ENCODE measurements at regions not wholly inside any gene's neighbourhood (a gene's known extent, or its start where the extent isn't known, plus 50 kb on each side); places are given as distances from the start of the nearest gene placed in this dataset.

GRCh38 chr10:44478040-44478439 is 93.1 kb upstream of the CXCL12 start:
- Histone ChIP-seq H3K4me3 (ENCODE audit: low read length) (no peak overlapping the region), H3K36me3 (ENCODE audit: control insufficient read depth, insufficient read depth, low read length) (no peaks in the 10 kb centered on the region), H3K9me3 (ENCODE audit: control insufficient read depth, insufficient read depth, low read length) (no peaks in the 10 kb centered on the region), H3K27me3 (ENCODE audit: control insufficient read depth, insufficient read depth, low read length) (no peaks in the 10 kb centered on the region), H3K27ac (ENCODE audit: low read length) (no peak overlapping the region), H3K4me1 (ENCODE audit: control insufficient read depth, insufficient read depth, low read length) (no peaks in the 10 kb centered on the region)
- TF ChIP-seq CTCF (IDR thresholded peaks at IDR 0.05) = no peak
- intact Hi-C loops (cut with micrococcal nuclease) = no loop called here
- no peak overlapping the region for H3K27ac Mint-ChIP-seq
- no peak for DNase-seq
- no peaks in the 10 kb centered on the region for H3K4me1 Mint-ChIP-seq
- no peaks in the 10 kb centered on the region for H3K27me3 Mint-ChIP-seq (ENCODE audit: low read depth in 2 of 2)
- no peak for ATAC-seq
- no peaks in the 10 kb centered on the region for H3K36me3 Mint-ChIP-seq
- 55% methylated on average over 2 of the region's 2 CpGs for WGBS (ENCODE audit: insufficient coverage)
- H3K9me3 Mint-ChIP-seq = peaks cover 0 to 2% of the 10 kb centered on the region in 2 donors
- H3K4me3 Mint-ChIP-seq = no peak overlapping the region

- no peaks in the 10 kb centered on the region for H3K27me3 Mint-ChIP-seq (ENCODE audit: low read depth in 2 of 2)
- H3K4me1 ChIP-seq (ENCODE audit: control insufficient read depth, insufficient read depth, low read length) = no peaks in the 10 kb centered on the region
- H3K9me3 ChIP-seq (ENCODE audit: control insufficient read depth, insufficient read depth, low read length) = no peaks in the 10 kb centered on the region
- DNase-seq (no peak), ATAC-seq (no peak)
- no peaks in the 10 kb centered on the region for H3K36me3 Mint-ChIP-seq
- WGBS (ENCODE audit: insufficient coverage) = 79% methylated on average over 7 of the region's 8 CpGs
- no peak for TF ChIP-seq CTCF (IDR thresholded peaks at IDR 0.05)
- H3K27ac ChIP-seq (ENCODE audit: low read length) = no peak overlapping the region
- no peaks in the 10 kb centered on the region for H3K4me1 Mint-ChIP-seq
- H3K4me3 ChIP-seq (ENCODE audit: low read length) = no peak overlapping the region
- no peaks in the 10 kb centered on the region for H3K36me3 ChIP-seq (ENCODE audit: control insufficient read depth, insufficient read depth, low read length)
- peaks cover 0 to 2% of the 10 kb centered on the region in 2 donors for H3K9me3 Mint-ChIP-seq
- no peak overlapping the region for H3K27ac Mint-ChIP-seq
- H3K27me3 ChIP-seq (ENCODE audit: control insufficient read depth, insufficient read depth, low read length) = no peaks in the 10 kb centered on the region
- H3K4me3 Mint-ChIP-seq = no peak overlapping the region
- intact Hi-C loops (cut with micrococcal nuclease) = no loop called here
These were observed 94.2 kb upstream of the CXCL12 start for GRCh38 chr10:44478876-44479705.

GRCh38 chr10:44492678-44493077 is 107.8 kb upstream of the CXCL12 start:
- no peaks in the 10 kb centered on the region for H3K4me1 ChIP-seq (ENCODE audit: control insufficient read depth, insufficient read depth, low read length)
- WGBS (ENCODE audit: insufficient coverage) = 80% methylated on average over 3 of the region's 3 CpGs
- H3K27me3 Mint-ChIP-seq (ENCODE audit: low read depth in 2 of 2) = no peaks in the 10 kb centered on the region
- H3K27ac Mint-ChIP-seq = no peak overlapping the region
- H3K9me3 Mint-ChIP-seq = peaks cover 2 to 19% of the 10 kb centered on the region in 2 donors
- H3K36me3 ChIP-seq (ENCODE audit: control insufficient read depth, insufficient read depth, low read length) = no peaks in the 10 kb centered on the region
- no peak for DNase-seq
- no peak for ATAC-seq
- H3K4me1 Mint-ChIP-seq = no peaks in the 10 kb centered on the region
- no peak for TF ChIP-seq CTCF (IDR thresholded peaks at IDR 0.05)
- no peaks in the 10 kb centered on the region for H3K9me3 ChIP-seq (ENCODE audit: control insufficient read depth, insufficient read depth, low read length)
- no peaks in the 10 kb centered on the region for H3K36me3 Mint-ChIP-seq
- intact Hi-C loops (cut with micrococcal nuclease) = no loop called here
- H3K27ac ChIP-seq (ENCODE audit: low read length) = no peak overlapping the region
- H3K4me3 Mint-ChIP-seq = no peak overlapping the region
- H3K27me3 ChIP-seq (ENCODE audit: control insufficient read depth, insufficient read depth, low read length) = no peaks in the 10 kb centered on the region
- no peak overlapping the region for H3K4me3 ChIP-seq (ENCODE audit: low read length)

- Mint-ChIP-seq H3K4me3 (no peak overlapping the region), H3K27ac (no peak overlapping the region), H3K9me3 (peaks cover 0 to 3% of the 10 kb centered on the region in 2 donors), H3K36me3 (no peaks in the 10 kb centered on the region), H3K4me1 (no peaks in the 10 kb centered on the region), H3K27me3 (ENCODE audit: low read depth in 2 of 2) (no peaks in the 10 kb centered on the region)
- Histone ChIP-seq H3K27ac (ENCODE audit: low read length) (no peak overlapping the region), H3K27me3 (ENCODE audit: control insufficient read depth, insufficient read depth, low read length) (no peaks in the 10 kb centered on the region), H3K9me3 (ENCODE audit: control insufficient read depth, insufficient read depth, low read length) (no peaks in the 10 kb centered on the region), H3K4me1 (ENCODE audit: control insufficient read depth, insufficient read depth, low read length) (no peaks in the 10 kb centered on the region), H3K36me3 (ENCODE audit: control insufficient read depth, insufficient read depth, low read length) (no peaks in the 10 kb centered on the region), H3K4me3 (ENCODE audit: low read length) (no peak overlapping the region)
- ATAC-seq (no peak), DNase-seq (no peak)
- TF ChIP-seq CTCF (IDR thresholded peaks at IDR 0.05) = no peak
- 74% methylated on average over 4 of the region's 5 CpGs for WGBS (ENCODE audit: insufficient coverage)
- intact Hi-C loops (cut with micrococcal nuclease) = no loop called here
These were observed 113.3 kb upstream of the CXCL12 start for GRCh38 chr10:44498222-44498621.

Data from natural killer cell (primary cell).